ENCODE measurements at regions not wholly inside any gene's neighbourhood (a gene's known extent, or its start where the extent isn't known, plus 50 kb on each side); places are given as distances from the start of the nearest gene placed in this dataset.

- ChIA-PET CTCF (no interaction called here), POLR2A (no interaction called here)
- Mint-ChIP-seq H3K36me3 (ENCODE audit: low read depth) (no peaks in the 10 kb centered on the region), H3K27me3 (no peaks in the 10 kb centered on the region), H3K9me3 (peaks cover 12% of the 10 kb centered on the region), H3K27ac (no peak overlapping the region), H3K4me1 (no peaks in the 10 kb centered on the region), H3K4me3 (no peak overlapping the region)
- DNase-seq: no peak
Measured at GRCh38 chr11:37699644-37700043, 1101.6 kb upstream of the RAG2 start.

GRCh38 chr11:37695283-37695682 lies 1097.2 kb upstream of the RAG2 start:
- POLR2A ChIA-PET: no interaction called here
- Mint-ChIP-seq H3K27me3 (no peaks in the 10 kb centered on the region), H3K4me3 (no peak overlapping the region), H3K27ac (no peak overlapping the region), H3K9me3 (peaks cover 20% of the 10 kb centered on the region), H3K36me3 (ENCODE audit: low read depth) (no peaks in the 10 kb centered on the region), H3K4me1 (no peaks in the 10 kb centered on the region)
- CTCF ChIA-PET: no interaction called here
- DNase-seq: no peak

GRCh38 chr11:37689951-37690350 lies 1091.9 kb upstream of the RAG2 start:
- H3K4me3 Mint-ChIP-seq: no peak overlapping the region
- no peaks in the 10 kb centered on the region for H3K4me1 Mint-ChIP-seq
- peaks cover 13% of the 10 kb centered on the region for H3K9me3 Mint-ChIP-seq
- no peak overlapping the region for H3K27ac Mint-ChIP-seq
- CTCF ChIA-PET: no interaction called here
- no peaks in the 10 kb centered on the region for H3K27me3 Mint-ChIP-seq
- DNase-seq: no peak
- H3K36me3 Mint-ChIP-seq (ENCODE audit: low read depth): no peaks in the 10 kb centered on the region
- POLR2A ChIA-PET: no interaction called here

- DNase-seq: no peak
- ChIA-PET POLR2A (no interaction called here), CTCF (no interaction called here)
- Mint-ChIP-seq H3K4me1 (no peaks in the 10 kb centered on the region), H3K27me3 (no peaks in the 10 kb centered on the region), H3K4me3 (no peak overlapping the region), H3K36me3 (ENCODE audit: low read depth) (no peaks in the 10 kb centered on the region), H3K9me3 (peaks cover 7% of the 10 kb centered on the region), H3K27ac (no peak overlapping the region)
Measured at GRCh38 chr11:37688456-37688855, 1090.4 kb upstream of the RAG2 start.

- H3K4me1 Mint-ChIP-seq: no peaks in the 10 kb centered on the region
- POLR2A ChIA-PET: no interaction called here
- no peaks in the 10 kb centered on the region for H3K27me3 Mint-ChIP-seq
- H3K4me3 Mint-ChIP-seq: no peak overlapping the region
- H3K36me3 Mint-ChIP-seq (ENCODE audit: low read depth): no peaks in the 10 kb centered on the region
- H3K9me3 Mint-ChIP-seq: peaks cover 2% of the 10 kb centered on the region
- H3K27ac Mint-ChIP-seq: no peak overlapping the region
- CTCF ChIA-PET: no interaction called here
- no peak for DNase-seq
Measured at GRCh38 chr11:37687130-37687529, 1089.1 kb upstream of the RAG2 start.

- H3K36me3 Mint-ChIP-seq (ENCODE audit: low read depth): no peaks in the 10 kb centered on the region
- no peak overlapping the region for H3K4me3 Mint-ChIP-seq
- no peaks in the 10 kb centered on the region for H3K4me1 Mint-ChIP-seq
- CTCF ChIA-PET: no interaction called here
- DNase-seq: no peak
- peaks cover 2% of the 10 kb centered on the region for H3K9me3 Mint-ChIP-seq
- no peak overlapping the region for H3K27ac Mint-ChIP-seq
- POLR2A ChIA-PET: no interaction called here
- no peaks in the 10 kb centered on the region for H3K27me3 Mint-ChIP-seq
Measured at GRCh38 chr11:37671321-37671720, 1073.3 kb upstream of the RAG2 start.

GRCh38 chr11:37666960-37667359 lies 1068.9 kb upstream of the RAG2 start:
- DNase-seq: no peak
- peaks cover 2% of the 10 kb centered on the region for H3K9me3 Mint-ChIP-seq
- no peaks in the 10 kb centered on the region for H3K36me3 Mint-ChIP-seq (ENCODE audit: low read depth)
- ChIA-PET CTCF (no interaction called here), POLR2A (no interaction called here)
- no peak overlapping the region for H3K4me3 Mint-ChIP-seq
- no peak overlapping the region for H3K27ac Mint-ChIP-seq
- no peaks in the 10 kb centered on the region for H3K4me1 Mint-ChIP-seq
- no peaks in the 10 kb centered on the region for H3K27me3 Mint-ChIP-seq

- peaks cover 4% of the 10 kb centered on the region for H3K9me3 Mint-ChIP-seq
- ChIA-PET CTCF (no interaction called here), POLR2A (no interaction called here)
- DNase-seq: no peak
- H3K4me3 Mint-ChIP-seq: no peak overlapping the region
- H3K36me3 Mint-ChIP-seq (ENCODE audit: low read depth): no peaks in the 10 kb centered on the region
- H3K27ac Mint-ChIP-seq: no peak overlapping the region
- H3K4me1 Mint-ChIP-seq: no peaks in the 10 kb centered on the region
- no peaks in the 10 kb centered on the region for H3K27me3 Mint-ChIP-seq
Measured at GRCh38 chr11:37657645-37658044, 1059.6 kb upstream of the RAG2 start.

GRCh38 chr11:37647767-37648166 lies 1049.7 kb upstream of the RAG2 start:
- H3K4me1 Mint-ChIP-seq: no peaks in the 10 kb centered on the region

GRCh38 chr11:37643968-37644367 lies 1045.9 kb upstream of the RAG2 start:
- H3K4me1 Mint-ChIP-seq: no peaks in the 10 kb centered on the region
- POLR2A ChIA-PET: no interaction called here
- H3K4me3 Mint-ChIP-seq: no peak overlapping the region
- H3K9me3 Mint-ChIP-seq: peaks cover 9% of the 10 kb centered on the region
- H3K27me3 Mint-ChIP-seq: no peaks in the 10 kb centered on the region
- no peaks in the 10 kb centered on the region for H3K36me3 Mint-ChIP-seq (ENCODE audit: low read depth)
- CTCF ChIA-PET: no interaction called here
- H3K27ac Mint-ChIP-seq: no peak overlapping the region
- no peak for DNase-seq

More at GRCh38 chr11:37647767-37648166, 1049.7 kb upstream of the RAG2 start:
- Mint-ChIP-seq H3K36me3 (ENCODE audit: low read depth) (no peaks in the 10 kb centered on the region), H3K9me3 (peaks cover 7% of the 10 kb centered on the region), H3K4me3 (no peak overlapping the region), H3K27ac (no peak overlapping the region), H3K27me3 (no peaks in the 10 kb centered on the region)
- no peak for DNase-seq
- ChIA-PET CTCF (interaction anchor here (0.5 kb wide), 1 partner anchor 521 kb away, joined by 4 read pairs; no protein-coding TSS in a partner anchor), POLR2A (no interaction called here)

GRCh38 chr11:37642296-37642695 lies 1044.3 kb upstream of the RAG2 start:
- POLR2A ChIA-PET: no interaction called here
- Mint-ChIP-seq H3K4me3 (no peak overlapping the region), H3K9me3 (peaks cover 9% of the 10 kb centered on the region), H3K36me3 (ENCODE audit: low read depth) (no peaks in the 10 kb centered on the region), H3K27me3 (no peaks in the 10 kb centered on the region), H3K27ac (no peak overlapping the region), H3K4me1 (no peaks in the 10 kb centered on the region)
- CTCF ChIA-PET: no interaction called here
- no peak for DNase-seq

GRCh38 chr11:37632748-37633147 lies 1034.7 kb upstream of the RAG2 start:
- Mint-ChIP-seq H3K36me3 (ENCODE audit: low read depth) (no peaks in the 10 kb centered on the region), H3K4me3 (no peak overlapping the region), H3K27me3 (no peaks in the 10 kb centered on the region), H3K9me3 (peaks cover 2% of the 10 kb centered on the region), H3K27ac (no peak overlapping the region), H3K4me1 (no peaks in the 10 kb centered on the region)
- ChIA-PET CTCF (no interaction called here), POLR2A (no interaction called here)
- DNase-seq: no peak

- Mint-ChIP-seq H3K27me3 (no peaks in the 10 kb centered on the region), H3K4me3 (no peak overlapping the region), H3K4me1 (no peaks in the 10 kb centered on the region), H3K27ac (no peak overlapping the region), H3K9me3 (peaks cover 2% of the 10 kb centered on the region), H3K36me3 (ENCODE audit: low read depth) (no peaks in the 10 kb centered on the region)
- CTCF ChIA-PET: no interaction called here
- POLR2A ChIA-PET: no interaction called here
- DNase-seq: no peak
Measured at GRCh38 chr11:37630866-37631265, 1032.8 kb upstream of the RAG2 start.

- ChIA-PET POLR2A (no interaction called here), CTCF (no interaction called here)
- H3K36me3 Mint-ChIP-seq (ENCODE audit: low read depth): no peaks in the 10 kb centered on the region
- no peak overlapping the region for H3K27ac Mint-ChIP-seq
- peaks cover 11% of the 10 kb centered on the region for H3K9me3 Mint-ChIP-seq
- DNase-seq: no peak
- no peaks in the 10 kb centered on the region for H3K4me1 Mint-ChIP-seq
- no peaks in the 10 kb centered on the region for H3K27me3 Mint-ChIP-seq
- no peak overlapping the region for H3K4me3 Mint-ChIP-seq
Measured at GRCh38 chr11:37623778-37624177, 1025.7 kb upstream of the RAG2 start.

- CTCF ChIA-PET: no interaction called here
- POLR2A ChIA-PET: no interaction called here
- no peaks in the 10 kb centered on the region for H3K27me3 Mint-ChIP-seq
- no peaks in the 10 kb centered on the region for H3K36me3 Mint-ChIP-seq (ENCODE audit: low read depth)
- peaks cover 19% of the 10 kb centered on the region for H3K9me3 Mint-ChIP-seq
- no peak overlapping the region for H3K4me3 Mint-ChIP-seq
- no peak for DNase-seq
- no peak overlapping the region for H3K27ac Mint-ChIP-seq
- H3K4me1 Mint-ChIP-seq: no peaks in the 10 kb centered on the region
Measured at GRCh38 chr11:37621662-37622061, 1023.6 kb upstream of the RAG2 start.
